ENCODE measurements at regions not wholly inside any gene's neighbourhood (a gene's known extent, or its start where the extent isn't known, plus 50 kb on each side); places are given as distances from the start of the nearest gene placed in this dataset.

DNA sequence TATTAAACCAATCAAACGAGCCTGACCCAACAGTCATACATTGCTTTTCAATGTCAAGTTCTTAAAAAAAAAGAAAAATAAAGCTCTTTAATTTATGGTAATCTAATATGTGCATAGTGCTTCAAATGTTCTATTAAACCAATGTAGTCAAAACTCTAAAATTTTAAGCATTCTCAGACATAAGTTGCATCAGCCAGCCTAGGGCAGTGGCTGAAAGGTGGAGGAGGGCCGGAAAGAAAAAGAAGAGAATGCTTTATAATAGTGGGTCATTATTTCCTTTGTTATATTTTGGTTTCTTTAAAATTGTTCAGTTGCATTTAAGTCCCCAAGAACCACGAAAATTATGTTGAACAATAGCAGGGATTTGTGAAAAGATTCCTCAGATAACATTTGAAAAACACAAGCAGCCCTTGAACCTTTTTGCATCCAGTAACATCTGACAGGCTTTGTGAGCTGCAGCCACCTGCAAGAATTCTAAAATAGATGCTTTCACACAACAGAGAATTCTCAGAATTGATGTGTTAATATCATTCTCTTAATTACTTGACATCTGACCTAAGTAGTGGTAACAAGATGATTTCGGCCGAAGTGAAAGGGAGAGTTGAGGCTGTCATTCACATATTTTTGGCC lies 252.1 kb downstream of the CDCA7 start:
- TF ChIP-seq SPI1 (IDR thresholded peaks at IDR 0.05; ENCODE audit: low read depth, low read length) = no peak
- no peak for TF ChIP-seq PAX5 (IDR thresholded peaks at IDR 0.05; ENCODE audit: insufficient read depth, low read length, severe bottlenecking)
- TF ChIP-seq TAF1 (IDR thresholded peaks at IDR 0.05; ENCODE audit: low read depth, low read length) = no peak
- no peak for TF ChIP-seq POLR2A (IDR thresholded peaks at IDR 0.05; ENCODE audit: low read depth, low read length)
- no peak for TF ChIP-seq POLR2AphosphoS5 (IDR thresholded peaks at IDR 0.05; ENCODE audit: low read depth, low read length)

Measured in GM12891 (cell line).